ENCODE measurements at regions not wholly inside any gene's neighbourhood (a gene's known extent, or its start where the extent isn't known, plus 50 kb on each side); places are given as distances from the start of the nearest gene placed in this dataset.
"Not testable (repeated sequence)": the region's sequence is repeated elsewhere in the genome, so short reads cannot be mapped to it uniquely, and the experiment has no call there.

- Histone ChIP-seq H3K4me3 (no peak overlapping the region), H3K9me3 (peaks cover 0 to 8% of the 10 kb centered on the region in 2 donors), H3K4me1 (no peaks in the 10 kb centered on the region), H3K27me3 (no peaks in the 10 kb centered on the region), H3K27ac (no peak overlapping the region), H3K36me3 (no peaks in the 10 kb centered on the region)
- intact Hi-C loops (cut with DNase I; ENCODE audit: low total_unique reads) (no loop called here), in situ Hi-C loops (cut with MboI; ENCODE audit: low pct_ligation_motif_present in 1 of 4, low pct_unique_long_range_greater_than_20kb in 1 of 4, low sequenced_read_pairs in 3 of 4) (no loop called here)
- 63 to 66% methylated on average over 3 of the region's 3 CpGs for WGBS, 2 donors (ENCODE audit: low coverage in 1 of 2)
- no peak for DNase-seq
- no peak for TF ChIP-seq POLR2AphosphoS5 (IDR thresholded peaks at IDR 0.05)
- no peak for TF ChIP-seq EP300 (IDR thresholded peaks at IDR 0.05; ENCODE audit: low read depth)
- no peak for TF ChIP-seq CTCF (IDR thresholded peaks at IDR 0.05)
- no peak for TF ChIP-seq POLR2A (IDR thresholded peaks at IDR 0.05)
Measured at GRCh38 chr5:90092734-90093133, 316.8 kb downstream of the CETN3 start.

GRCh38 chr5:90084342-90084741 is 325.2 kb downstream of the CETN3 start:
- 93% methylated on average over 3 of the region's 3 CpGs for WGBS, 2 donors (ENCODE audit: low coverage in 1 of 2)
- intact Hi-C loops (cut with DNase I; ENCODE audit: low total_unique reads) = no loop called here
- H3K9me3 ChIP-seq = no peaks in the 10 kb centered on the region

GRCh38 chr5:90073026-90073570 is 336.5 kb downstream of the CETN3 start:
- H3K27me3 ChIP-seq = not testable (repeated sequence)

More at GRCh38 chr5:90084342-90084741, 325.2 kb downstream of the CETN3 start:
- no peak for DNase-seq
- Histone ChIP-seq H3K4me1 (no peaks in the 10 kb centered on the region), H3K36me3 (no peaks in the 10 kb centered on the region), H3K27me3 (no peaks in the 10 kb centered on the region), H3K27ac (no peak overlapping the region), H3K4me3 (no peak overlapping the region)
- in situ Hi-C loops (cut with MboI; ENCODE audit: low pct_ligation_motif_present in 1 of 4, low pct_unique_long_range_greater_than_20kb in 1 of 4, low sequenced_read_pairs in 3 of 4) = no loop called here
- TF ChIP-seq EP300 (IDR thresholded peaks at IDR 0.05; ENCODE audit: low read depth) (no peak), POLR2A (IDR thresholded peaks at IDR 0.05) (no peak), CTCF (IDR thresholded peaks at IDR 0.05) (no peak), POLR2AphosphoS5 (IDR thresholded peaks at IDR 0.05) (no peak)

GRCh38 chr5:90071656-90072055 is 337.9 kb downstream of the CETN3 start:
- 96 to 100% methylated on average over 2 of the region's 2 CpGs for WGBS, 2 donors (ENCODE audit: low coverage in 1 of 2)
- in situ Hi-C loops (cut with MboI; ENCODE audit: low pct_ligation_motif_present in 1 of 4, low pct_unique_long_range_greater_than_20kb in 1 of 4, low sequenced_read_pairs in 3 of 4) = no loop called here

More at GRCh38 chr5:90073026-90073570, 336.5 kb downstream of the CETN3 start:
- H3K4me1 ChIP-seq; H3K9me3 ChIP-seq; intact Hi-C loops (cut with DNase I; ENCODE audit: low total_unique reads); H3K4me3 ChIP-seq; DNase-seq; H3K27ac ChIP-seq; H3K36me3 ChIP-seq; in situ Hi-C loops (cut with MboI; ENCODE audit: low pct_ligation_motif_present in 1 of 4, low pct_unique_long_range_greater_than_20kb in 1 of 4, low sequenced_read_pairs in 3 of 4): not testable (repeated sequence)
- 95% methylated on average over 22 of the region's 22 CpGs; no CpG with 5 or more reads in 1 of the 2 donors for WGBS, 2 donors (ENCODE audit: low coverage in 1 of 2)

More at GRCh38 chr5:90071656-90072055, 337.9 kb downstream of the CETN3 start:
- intact Hi-C loops (cut with DNase I; ENCODE audit: low total_unique reads) = no loop called here
- Histone ChIP-seq H3K4me1 (no peaks in the 10 kb centered on the region), H3K27ac (no peak overlapping the region), H3K27me3 (no peaks in the 10 kb centered on the region), H3K36me3 (no peaks in the 10 kb centered on the region), H3K9me3 (no peaks in the 10 kb centered on the region), H3K4me3 (no peak overlapping the region)
- DNase-seq = no peak
- TF ChIP-seq POLR2A (IDR thresholded peaks at IDR 0.05) (no peak), CTCF (IDR thresholded peaks at IDR 0.05) (no peak), EP300 (IDR thresholded peaks at IDR 0.05; ENCODE audit: low read depth) (no peak), POLR2AphosphoS5 (IDR thresholded peaks at IDR 0.05) (no peak)
